Bronchial epithelial cell (primary cell): ENCODE measurements at regions not wholly inside any gene's neighbourhood (a gene's known extent, or its start where the extent isn't known, plus 50 kb on each side); places are given as distances from the start of the nearest gene placed in this dataset.
A peak's percentile ranks its signal among the peaks of the same experiment; 100 is the strongest.

Experiments
- DNase-seq: peaks from one replicate; pipeline ENCODE4 v3.0.0-alpha.2; 2010; ENCODE audit warnings: low read depth
- FAIRE-seq: peaks from 2 replicates; lab custom pipeline; 2011; peaks lifted over from hg19 to GRCh38; lab: Jason Lieb, UNC
- H3K27me3 ChIP-seq: 2 replicates; pipeline ENCODE4 v1.5.1; 2011; ENCODE audit warnings: low read length; ENCODE audit not compliant: control insufficient read depth, insufficient read depth
- H3K36me3 ChIP-seq: 2 replicates; pipeline ENCODE4 v1.5.1; 2011; ENCODE audit warnings: low read length; ENCODE audit not compliant: control insufficient read depth, insufficient read depth
- H3K4me3 ChIP-seq: 2 replicates; pipeline ENCODE4 v1.5.1; 2011; ENCODE audit warnings: mild to moderate bottlenecking, low read depth, low read length, control low read depth
- TF ChIP-seq, protein P1 (sequence below): IDR thresholded peaks from 2 replicates; pipeline ENCODE4 v1.5.1; 2011; ENCODE audit warnings: mild to moderate bottlenecking, moderate library complexity, low read length, control low read depth, inconsistent platforms; ENCODE audit not compliant: insufficient read depth, severe bottlenecking

GRCh38 chr15:94031072-94031471 is 200.3 kb upstream of the MCTP2 start:
- DNase-seq = no peak
- FAIRE-seq = no peak
- TF ChIP-seq, protein P1, sequence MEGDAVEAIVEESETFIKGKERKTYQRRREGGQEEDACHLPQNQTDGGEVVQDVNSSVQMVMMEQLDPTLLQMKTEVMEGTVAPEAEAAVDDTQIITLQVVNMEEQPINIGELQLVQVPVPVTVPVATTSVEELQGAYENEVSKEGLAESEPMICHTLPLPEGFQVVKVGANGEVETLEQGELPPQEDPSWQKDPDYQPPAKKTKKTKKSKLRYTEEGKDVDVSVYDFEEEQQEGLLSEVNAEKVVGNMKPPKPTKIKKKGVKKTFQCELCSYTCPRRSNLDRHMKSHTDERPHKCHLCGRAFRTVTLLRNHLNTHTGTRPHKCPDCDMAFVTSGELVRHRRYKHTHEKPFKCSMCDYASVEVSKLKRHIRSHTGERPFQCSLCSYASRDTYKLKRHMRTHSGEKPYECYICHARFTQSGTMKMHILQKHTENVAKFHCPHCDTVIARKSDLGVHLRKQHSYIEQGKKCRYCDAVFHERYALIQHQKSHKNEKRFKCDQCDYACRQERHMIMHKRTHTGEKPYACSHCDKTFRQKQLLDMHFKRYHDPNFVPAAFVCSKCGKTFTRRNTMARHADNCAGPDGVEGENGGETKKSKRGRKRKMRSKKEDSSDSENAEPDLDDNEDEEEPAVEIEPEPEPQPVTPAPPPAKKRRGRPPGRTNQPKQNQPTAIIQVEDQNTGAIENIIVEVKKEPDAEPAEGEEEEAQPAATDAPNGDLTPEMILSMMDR = no peak

DNA sequence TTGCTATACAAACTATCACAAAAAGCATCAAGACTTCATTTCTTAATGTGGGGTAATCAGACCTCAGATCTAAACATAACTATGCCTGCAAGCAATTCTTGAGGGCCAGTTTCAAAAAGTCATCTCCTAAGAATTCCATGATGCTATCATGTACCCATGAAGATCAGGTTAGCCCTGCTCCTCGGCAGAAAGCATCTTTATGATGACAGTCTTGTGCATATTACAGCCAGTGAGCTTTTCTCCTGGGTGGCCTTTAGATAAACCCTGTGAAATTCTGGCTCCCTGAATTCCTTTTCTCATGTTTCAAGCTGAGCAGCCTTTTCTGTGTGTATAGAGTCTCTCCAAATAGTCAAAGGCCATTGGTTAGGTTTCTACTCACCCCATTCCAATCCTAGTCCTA is 201.9 kb upstream of the MCTP2 start:
- no peak for FAIRE-seq
- no peak for DNase-seq
- no peak overlapping the region for H3K4me3 ChIP-seq
- H3K36me3 ChIP-seq = no peaks in the 10 kb centered on the region
- TF ChIP-seq, protein P1 = no peak
- no peaks in the 10 kb centered on the region for H3K27me3 ChIP-seq

More at GRCh38 chr15:94031072-94031471, 200.3 kb upstream of the MCTP2 start:
- Histone ChIP-seq H3K27me3 (no peaks in the 10 kb centered on the region), H3K36me3 (no peaks in the 10 kb centered on the region), H3K4me3 (no peak overlapping the region)

DNA sequence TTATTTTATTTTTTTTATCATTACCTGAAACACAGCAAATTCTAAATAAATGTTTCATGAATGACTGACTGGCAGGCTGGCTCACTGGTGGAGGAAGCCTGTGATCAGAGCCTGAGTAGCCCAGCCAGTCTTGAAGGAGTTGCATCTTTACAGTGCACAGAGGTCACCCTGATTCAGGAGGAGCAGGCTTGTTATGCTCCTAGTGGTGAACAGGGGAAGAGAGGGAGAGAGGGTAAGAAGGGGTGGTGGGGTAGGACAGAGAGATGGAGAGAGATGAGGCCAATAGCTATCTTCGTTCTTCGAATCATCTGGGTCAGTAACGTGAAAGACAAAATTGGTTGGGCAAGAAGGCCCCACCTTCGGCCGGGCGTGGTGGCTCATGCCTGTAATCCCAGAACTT is 202.6 kb upstream of the MCTP2 start:
- Histone ChIP-seq H3K36me3 (no peaks in the 10 kb centered on the region), H3K4me3 (no peak overlapping the region), H3K27me3 (no peaks in the 10 kb centered on the region)
- TF ChIP-seq, protein P1 = no peak
- DNase-seq (no peak), FAIRE-seq (no peak)

DNA sequence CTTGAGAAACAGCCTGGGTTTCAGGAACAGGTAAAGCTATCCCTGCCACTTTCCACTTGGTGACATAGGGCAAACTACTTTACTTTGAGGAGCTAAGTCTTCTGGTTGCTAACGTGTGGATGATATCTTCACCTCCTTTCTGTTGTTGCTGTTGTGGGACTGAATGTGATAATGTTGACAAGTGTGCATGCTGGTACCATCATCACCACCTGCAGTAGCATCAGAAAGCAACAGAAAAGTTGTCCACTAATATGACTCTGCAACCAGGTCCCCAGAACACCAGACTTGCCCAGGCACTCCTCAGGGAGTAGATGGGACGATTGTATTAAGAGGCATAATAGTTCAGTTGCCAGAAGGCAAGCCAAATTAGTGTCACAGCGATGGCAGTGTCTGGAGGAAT is 203.2 kb upstream of the MCTP2 start:
- peak; percentile 40 for FAIRE-seq
- no peak for DNase-seq

GRCh38 chr15:94027581-94027980 is 203.8 kb upstream of the MCTP2 start:
- no peak overlapping the region for H3K4me3 ChIP-seq
- no peaks in the 10 kb centered on the region for H3K36me3 ChIP-seq
- TF ChIP-seq, protein P1 = no peak
- no peak for FAIRE-seq
- no peaks in the 10 kb centered on the region for H3K27me3 ChIP-seq
- DNase-seq = no peak

More for the DNA sequence above, 203.2 kb upstream of the MCTP2 start:
- Histone ChIP-seq H3K36me3 (no peaks in the 10 kb centered on the region), H3K27me3 (no peaks in the 10 kb centered on the region), H3K4me3 (no peak overlapping the region)
- TF ChIP-seq, protein P1 = no peak
